Ovary (tissue), 3 donors: ENCODE measurements at regions not wholly inside any gene's neighbourhood (a gene's known extent, or its start where the extent isn't known, plus 50 kb on each side); places are given as distances from the start of the nearest gene placed in this dataset.
"Not testable (repeated sequence)": the region's sequence is repeated elsewhere in the genome, so short reads cannot be mapped to it uniquely, and the experiment has no call there.

Experiments
- CTCF ChIP-seq, 3 donors: fragments of 450-650 bp in 2 of 3; fragments of 200-600 bp in 1 of 3; IDR thresholded peaks; one replicate each; pipeline versions ENCODE4 v1.5.1 to v1.8.0; 2016 to 2022; ENCODE audit warnings: antibody characterized with exemption in 3 of 3, mild to moderate bottlenecking in 1 of 3
- EP300 ChIP-seq: sonication (generic); formaldehyde crosslinking; IDR thresholded peaks from one replicate; pipeline ENCODE4 v1.6.1; 2017; ENCODE audit warnings: antibody characterized with exemption
- POLR2A ChIP-seq: fragments of 450-650 bp; IDR thresholded peaks from one replicate; pipeline ENCODE4 v1.6.1; 2017; ENCODE audit warnings: antibody characterized with exemption, mild to moderate bottlenecking, moderate library complexity
- donor health status: DM: no; HTN: no; CAD: no.

- not testable (repeated sequence) for TF ChIP-seq CTCF (IDR thresholded peaks at IDR 0.05); POLR2A; EP300
Observed at GRCh38 chr7:42542446-42542845, 305.4 kb upstream of the GLI3 start.
